Suprapubic skin (tissue), 4 donors: ENCODE measurements at regions not wholly inside any gene's neighbourhood (a gene's known extent, or its start where the extent isn't known, plus 50 kb on each side); places are given as distances from the start of the nearest gene placed in this dataset.

ENCODE experiments used
- DNase-seq, 2 donors: peaks; one replicate each; pipeline ENCODE4 v3.0.0-alpha.2; 2019; ENCODE audit warnings: low spot score in 2 of 2
- H3K27ac ChIP-seq: fragments of 200-600 bp; sonication (generic); one replicate; pipeline ENCODE4 v1.5.1; 2019
- H3K27me3 ChIP-seq: fragments of 200-600 bp; sonication (generic); one replicate; pipeline ENCODE4 v1.5.1; 2019
- H3K36me3 ChIP-seq: fragments of 200-600 bp; sonication (generic); one replicate; pipeline ENCODE4 v1.5.1; 2019
- H3K4me1 ChIP-seq: fragments of 200-600 bp; sonication (generic); one replicate; pipeline ENCODE4 v1.5.1; 2019
- H3K4me3 ChIP-seq: fragments of 200-600 bp; sonication (generic); one replicate; pipeline ENCODE4 v1.5.1; 2019; ENCODE audit warnings: mild to moderate bottlenecking
- H3K9me3 ChIP-seq: fragments of 200-600 bp; sonication (generic); one replicate; pipeline ENCODE4 v1.5.1; 2019
- EP300 ChIP-seq: sonication (generic); formaldehyde crosslinking; IDR thresholded peaks from one replicate; pipeline ENCODE4 v1.6.1; 2017; ENCODE audit warnings: antibody characterized with exemption
- POLR2A ChIP-seq, 2 donors: fragments of 450-650 bp; IDR thresholded peaks; one replicate each; pipeline ENCODE4 v1.6.1; 2017; ENCODE audit warnings: antibody characterized with exemption in 2 of 2, mild to moderate bottlenecking in 2 of 2, moderate library complexity in 2 of 2
- POLR2AphosphoS5 ChIP-seq, 3 donors: sonication (generic); formaldehyde crosslinking; IDR thresholded peaks; one replicate each; pipeline ENCODE4 v1.6.1; 2017; ENCODE audit warnings: antibody characterized with exemption in 3 of 3
- WGBS: methylation state at CpG from one replicate; pipeline ENCODE4 v1.1.5; 2018; 5-methylcytosine and 5-hydroxymethylcytosine counted together
- TF ChIP-seq, protein P1 (sequence below), 2 donors: fragments of 200-600 bp in 1 of 2; fragments of 450-650 bp in 1 of 2; sonication (generic) in 1 of 2; IDR thresholded peaks; one replicate each; pipeline ENCODE4 v1.5.1; 2016 to 2019; ENCODE audit warnings: antibody characterized with exemption in 2 of 2, mild to moderate bottlenecking in 1 of 2, moderate library complexity in 1 of 2

DNA sequence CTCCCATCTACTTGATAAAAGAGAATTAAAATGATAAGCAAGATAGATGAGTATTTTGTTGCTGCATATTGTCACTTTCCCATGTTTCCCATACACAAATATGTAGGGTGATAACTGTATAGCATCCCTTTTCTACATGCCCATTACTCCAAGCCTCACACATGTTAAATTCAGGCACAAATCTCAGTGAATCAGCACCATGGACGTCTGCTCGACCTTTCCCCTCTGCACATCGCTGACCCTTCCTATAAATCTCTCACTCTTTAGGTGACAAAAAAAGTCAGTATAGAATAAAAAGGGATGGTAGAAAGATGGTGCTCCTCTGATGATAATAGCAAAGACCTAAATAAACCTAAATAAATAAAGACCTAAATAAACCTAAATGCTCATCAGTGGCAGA is 1097.7 kb upstream of the C9orf72 start:
- no peaks in the 10 kb centered on the region for H3K36me3 ChIP-seq
- no peak for TF ChIP-seq POLR2AphosphoS5 (IDR thresholded peaks at IDR 0.05)
- TF ChIP-seq, protein P1, sequence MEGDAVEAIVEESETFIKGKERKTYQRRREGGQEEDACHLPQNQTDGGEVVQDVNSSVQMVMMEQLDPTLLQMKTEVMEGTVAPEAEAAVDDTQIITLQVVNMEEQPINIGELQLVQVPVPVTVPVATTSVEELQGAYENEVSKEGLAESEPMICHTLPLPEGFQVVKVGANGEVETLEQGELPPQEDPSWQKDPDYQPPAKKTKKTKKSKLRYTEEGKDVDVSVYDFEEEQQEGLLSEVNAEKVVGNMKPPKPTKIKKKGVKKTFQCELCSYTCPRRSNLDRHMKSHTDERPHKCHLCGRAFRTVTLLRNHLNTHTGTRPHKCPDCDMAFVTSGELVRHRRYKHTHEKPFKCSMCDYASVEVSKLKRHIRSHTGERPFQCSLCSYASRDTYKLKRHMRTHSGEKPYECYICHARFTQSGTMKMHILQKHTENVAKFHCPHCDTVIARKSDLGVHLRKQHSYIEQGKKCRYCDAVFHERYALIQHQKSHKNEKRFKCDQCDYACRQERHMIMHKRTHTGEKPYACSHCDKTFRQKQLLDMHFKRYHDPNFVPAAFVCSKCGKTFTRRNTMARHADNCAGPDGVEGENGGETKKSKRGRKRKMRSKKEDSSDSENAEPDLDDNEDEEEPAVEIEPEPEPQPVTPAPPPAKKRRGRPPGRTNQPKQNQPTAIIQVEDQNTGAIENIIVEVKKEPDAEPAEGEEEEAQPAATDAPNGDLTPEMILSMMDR (IDR thresholded peaks at IDR 0.05) = no peak
- TF ChIP-seq POLR2A (IDR thresholded peaks at IDR 0.05) = no peak
- TF ChIP-seq EP300 = no peak
- no peaks in the 10 kb centered on the region for H3K27me3 ChIP-seq
- no peak overlapping the region for H3K27ac ChIP-seq
- no peak for DNase-seq
- no peak overlapping the region for H3K4me3 ChIP-seq
- WGBS = 45% methylated on average over 3 of the region's 3 CpGs
- no peaks in the 10 kb centered on the region for H3K9me3 ChIP-seq
- no peaks in the 10 kb centered on the region for H3K4me1 ChIP-seq

DNA sequence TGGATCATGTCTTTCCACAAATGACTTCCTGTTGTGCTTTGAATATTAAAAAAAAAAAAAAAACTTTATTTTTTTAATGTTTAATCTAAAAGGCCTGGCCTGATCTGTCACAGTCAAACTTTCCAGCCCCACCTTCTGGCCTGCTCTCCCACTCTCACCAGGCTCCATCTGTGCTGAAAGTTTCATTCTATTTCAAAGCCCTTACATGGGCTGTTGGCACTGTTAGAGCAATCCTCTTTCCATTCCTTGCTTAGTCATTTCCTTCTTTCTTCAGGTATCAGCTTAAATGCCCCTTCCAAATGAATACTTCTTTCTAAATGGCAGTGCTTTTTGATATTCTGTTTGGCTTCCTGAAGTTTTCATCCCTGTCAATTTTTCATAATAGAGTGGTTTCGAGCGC is 1104.8 kb upstream of the C9orf72 start:
- no peaks in the 10 kb centered on the region for H3K4me1 ChIP-seq
- no peaks in the 10 kb centered on the region for H3K36me3 ChIP-seq
- no peak overlapping the region for H3K4me3 ChIP-seq
- no peak overlapping the region for H3K27ac ChIP-seq
- TF ChIP-seq, protein P1 (IDR thresholded peaks at IDR 0.05) = no peak
- TF ChIP-seq POLR2A (IDR thresholded peaks at IDR 0.05) (no peak), EP300 (no peak), POLR2AphosphoS5 (IDR thresholded peaks at IDR 0.05) (no peak)
- DNase-seq = no peak
- no peaks in the 10 kb centered on the region for H3K27me3 ChIP-seq
- no peaks in the 10 kb centered on the region for H3K9me3 ChIP-seq
- WGBS = 95% methylated on average over 2 of the region's 2 CpGs

DNA sequence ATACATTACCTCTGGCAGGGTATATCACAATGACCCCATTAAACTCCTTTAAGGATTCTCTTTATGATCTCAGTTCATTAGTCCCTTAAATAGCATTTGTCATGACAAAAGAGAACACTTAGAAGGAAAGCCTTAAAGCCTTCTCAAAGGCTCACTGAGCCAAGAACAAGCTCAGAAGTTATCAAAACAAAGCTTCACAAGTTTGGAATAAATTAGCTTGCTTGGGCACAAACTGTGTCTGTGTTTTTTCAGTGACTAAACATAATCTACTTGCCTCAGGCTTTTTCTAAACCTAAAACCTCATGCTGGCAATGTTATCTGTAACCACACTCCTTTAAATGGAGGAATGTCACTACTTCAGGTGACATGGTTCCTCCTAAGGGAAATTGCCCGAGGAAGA is 1114.9 kb upstream of the C9orf72 start:
- 48% methylated on average over 1 of the region's 1 CpG for WGBS
- DNase-seq = no peak
- Histone ChIP-seq H3K36me3 (no peaks in the 10 kb centered on the region), H3K27ac (no peak overlapping the region), H3K27me3 (no peaks in the 10 kb centered on the region), H3K9me3 (no peaks in the 10 kb centered on the region), H3K4me3 (no peak overlapping the region), H3K4me1 (no peaks in the 10 kb centered on the region)
- TF ChIP-seq POLR2AphosphoS5 (IDR thresholded peaks at IDR 0.05) (no peak), EP300 (no peak), POLR2A (IDR thresholded peaks at IDR 0.05) (no peak)
- TF ChIP-seq, protein P1 (IDR thresholded peaks at IDR 0.05) = no peak

DNA sequence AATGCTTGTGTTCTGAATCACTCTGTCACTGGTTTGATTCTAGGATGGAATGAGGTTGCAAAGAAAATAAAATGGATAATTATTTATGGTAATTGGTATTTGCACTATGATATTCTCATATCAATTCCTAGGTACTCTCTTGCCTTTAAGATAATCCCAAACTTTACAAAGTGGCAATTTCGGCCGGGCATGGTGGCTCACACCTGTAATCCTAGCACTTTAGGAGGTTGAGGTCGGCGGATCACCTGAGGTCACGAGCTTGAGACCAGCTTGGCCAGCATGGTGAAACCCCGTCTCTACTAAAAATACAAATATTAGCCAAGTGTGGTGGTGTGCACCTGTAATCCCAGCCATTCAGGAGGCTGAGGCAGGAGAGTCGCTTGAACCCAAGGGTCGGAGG is 1118.7 kb upstream of the C9orf72 start:
- H3K4me1 ChIP-seq = no peaks in the 10 kb centered on the region
- H3K27me3 ChIP-seq = no peaks in the 10 kb centered on the region
- no peak for DNase-seq
- H3K9me3 ChIP-seq = no peaks in the 10 kb centered on the region
- no peak overlapping the region for H3K4me3 ChIP-seq
- H3K36me3 ChIP-seq = no peaks in the 10 kb centered on the region
- TF ChIP-seq POLR2A (IDR thresholded peaks at IDR 0.05) (no peak), EP300 (no peak), POLR2AphosphoS5 (IDR thresholded peaks at IDR 0.05) (no peak)
- TF ChIP-seq, protein P1 (IDR thresholded peaks at IDR 0.05) = no peak
- H3K27ac ChIP-seq = no peak overlapping the region
- WGBS = 91% methylated on average over 8 of the region's 8 CpGs

DNA sequence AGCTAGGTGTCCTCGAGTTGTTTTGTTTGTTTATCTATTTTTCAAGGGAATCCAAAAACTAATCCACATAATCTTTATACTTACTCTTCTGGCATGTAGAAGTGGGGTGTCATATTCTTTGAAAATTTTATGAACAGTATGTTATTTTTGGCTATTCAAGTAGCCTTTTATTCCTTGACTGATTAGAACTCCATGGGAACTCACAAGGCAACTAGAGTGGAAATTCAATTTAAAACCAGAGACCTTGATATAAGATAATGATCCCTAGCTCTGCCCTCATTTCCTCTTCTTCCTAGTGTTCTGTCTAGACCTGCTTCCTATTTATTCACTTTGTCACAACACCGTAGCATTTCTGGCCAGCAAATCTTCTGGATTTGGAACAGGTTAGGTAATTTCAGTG is 1123.7 kb upstream of the C9orf72 start:
- peaks cover 10% of the 10 kb centered on the region for H3K9me3 ChIP-seq
- no peaks in the 10 kb centered on the region for H3K36me3 ChIP-seq
- H3K27ac ChIP-seq = no peak overlapping the region
- no peak for DNase-seq
- TF ChIP-seq POLR2AphosphoS5 (IDR thresholded peaks at IDR 0.05) (no peak), EP300 (no peak), POLR2A (IDR thresholded peaks at IDR 0.05) (no peak)
- TF ChIP-seq, protein P1 (IDR thresholded peaks at IDR 0.05) = no peak
- no peaks in the 10 kb centered on the region for H3K27me3 ChIP-seq
- H3K4me1 ChIP-seq = no peaks in the 10 kb centered on the region
- H3K4me3 ChIP-seq = no peak overlapping the region
- 33% methylated on average over 2 of the region's 2 CpGs for WGBS
